ENCODE measurements at regions not wholly inside any gene's neighbourhood (a gene's known extent, or its start where the extent isn't known, plus 50 kb on each side); places are given as distances from the start of the nearest gene placed in this dataset.

GRCh38 chr9:118023644-118024043 is 319.4 kb downstream of the TLR4 start:
- H3K4me1 ChIP-seq (ENCODE audit: insufficient read depth, low read length), result no peaks in the 10 kb centered on the region
- no peaks in the 10 kb centered on the region for H3K9me3 ChIP-seq (ENCODE audit: insufficient read depth, low read depth, low read length)
- no peaks in the 10 kb centered on the region for H3K27me3 ChIP-seq (ENCODE audit: insufficient read depth, low read length)
- no peak overlapping the region for H2AFZ ChIP-seq (ENCODE audit: low read depth, low read length)
- H3K36me3 ChIP-seq (ENCODE audit: insufficient read depth, low read length), result no peaks in the 10 kb centered on the region
- H3K4me2 ChIP-seq (ENCODE audit: low read length), result no peak overlapping the region
- no peak overlapping the region for H3K27ac Mint-ChIP-seq (ENCODE audit: unreplicated experiment)
- H3K9ac ChIP-seq (ENCODE audit: low read length), result no peak overlapping the region
- FAIRE-seq (no peak), DNase-seq (ENCODE audit: low read depth) (no peak)
- H3K4me3 ChIP-seq (ENCODE audit: insufficient read depth, low read depth, low read length), result no peak overlapping the region
- H3K4me3 Mint-ChIP-seq (ENCODE audit: unreplicated experiment), result no peak overlapping the region
- H4K20me1 ChIP-seq (ENCODE audit: insufficient read depth, low read length), result no peaks in the 10 kb centered on the region
- H3K27ac ChIP-seq (ENCODE audit: low read depth, low read length), result no peak overlapping the region
- no peaks in the 10 kb centered on the region for H3K36me3 Mint-ChIP-seq (ENCODE audit: low read depth, unreplicated experiment)
- H3K4me1 Mint-ChIP-seq (ENCODE audit: low read depth, unreplicated experiment), result no peaks in the 10 kb centered on the region
- no peaks in the 10 kb centered on the region for H3K79me2 ChIP-seq (ENCODE audit: insufficient read depth, low read length)
- H3K9me3 Mint-ChIP-seq (ENCODE audit: unreplicated experiment), result peaks cover 2% of the 10 kb centered on the region
- H3K27me3 Mint-ChIP-seq (ENCODE audit: low read depth, unreplicated experiment), result no peaks in the 10 kb centered on the region
- no peak for TF ChIP-seq EZH2 (IDR thresholded peaks at IDR 0.05; ENCODE audit: insufficient read depth, low read length)
- TF ChIP-seq CTCF (IDR thresholded peaks at IDR 0.05; ENCODE audit: insufficient read depth, low read depth, low read length), result no peak

- Histone ChIP-seq H3K4me2 (ENCODE audit: low read length) (no peak overlapping the region), H3K4me1 (ENCODE audit: insufficient read depth, low read length) (no peaks in the 10 kb centered on the region), H3K9ac (ENCODE audit: low read length) (no peak overlapping the region), H3K27me3 (ENCODE audit: insufficient read depth, low read length) (no peaks in the 10 kb centered on the region), H3K79me2 (ENCODE audit: insufficient read depth, low read length) (no peaks in the 10 kb centered on the region), H3K9me3 (ENCODE audit: insufficient read depth, low read depth, low read length) (no peaks in the 10 kb centered on the region), H3K36me3 (ENCODE audit: insufficient read depth, low read length) (no peaks in the 10 kb centered on the region), H2AFZ (ENCODE audit: low read depth, low read length) (no peak overlapping the region), H3K4me3 (ENCODE audit: insufficient read depth, low read depth, low read length) (no peak overlapping the region), H3K27ac (ENCODE audit: low read depth, low read length) (no peak overlapping the region), H4K20me1 (ENCODE audit: insufficient read depth, low read length) (no peaks in the 10 kb centered on the region)
- DNase-seq (ENCODE audit: low read depth) (no peak), FAIRE-seq (no peak)
- Mint-ChIP-seq H3K27ac (ENCODE audit: unreplicated experiment) (no peak overlapping the region), H3K4me3 (ENCODE audit: unreplicated experiment) (no peak overlapping the region), H3K27me3 (ENCODE audit: low read depth, unreplicated experiment) (peaks cover 2% of the 10 kb centered on the region), H3K36me3 (ENCODE audit: low read depth, unreplicated experiment) (no peaks in the 10 kb centered on the region), H3K4me1 (ENCODE audit: low read depth, unreplicated experiment) (no peaks in the 10 kb centered on the region), H3K9me3 (ENCODE audit: unreplicated experiment) (peaks cover 2% of the 10 kb centered on the region)
- TF ChIP-seq EZH2 (IDR thresholded peaks at IDR 0.05; ENCODE audit: insufficient read depth, low read length), result no peak
Observed at GRCh38 chr9:118028225-118028624, 324.0 kb downstream of the TLR4 start.

GRCh38 chr9:118029425-118029824 is 325.2 kb downstream of the TLR4 start:
- Histone ChIP-seq H3K4me3 (ENCODE audit: insufficient read depth, low read depth, low read length) (no peak overlapping the region), H3K9ac (ENCODE audit: low read length) (no peak overlapping the region), H3K4me1 (ENCODE audit: insufficient read depth, low read length) (no peaks in the 10 kb centered on the region), H2AFZ (ENCODE audit: low read depth, low read length) (no peak overlapping the region), H3K36me3 (ENCODE audit: insufficient read depth, low read length) (no peaks in the 10 kb centered on the region), H3K4me2 (ENCODE audit: low read length) (no peak overlapping the region), H3K9me3 (ENCODE audit: insufficient read depth, low read depth, low read length) (no peaks in the 10 kb centered on the region), H3K27me3 (ENCODE audit: insufficient read depth, low read length) (no peaks in the 10 kb centered on the region), H3K79me2 (ENCODE audit: insufficient read depth, low read length) (no peaks in the 10 kb centered on the region), H3K27ac (ENCODE audit: low read depth, low read length) (no peak overlapping the region), H4K20me1 (ENCODE audit: insufficient read depth, low read length) (no peaks in the 10 kb centered on the region)
- no peak for FAIRE-seq
- Mint-ChIP-seq H3K27ac (ENCODE audit: unreplicated experiment) (no peak overlapping the region), H3K36me3 (ENCODE audit: low read depth, unreplicated experiment) (no peaks in the 10 kb centered on the region), H3K27me3 (ENCODE audit: low read depth, unreplicated experiment) (peaks cover 2% of the 10 kb centered on the region), H3K4me3 (ENCODE audit: unreplicated experiment) (no peak overlapping the region), H3K9me3 (ENCODE audit: unreplicated experiment) (no peaks in the 10 kb centered on the region), H3K4me1 (ENCODE audit: low read depth, unreplicated experiment) (no peaks in the 10 kb centered on the region)
- DNase-seq (ENCODE audit: low read depth), result no peak
- TF ChIP-seq EZH2 (IDR thresholded peaks at IDR 0.05; ENCODE audit: insufficient read depth, low read length), result no peak
- TF ChIP-seq CTCF (IDR thresholded peaks at IDR 0.05; ENCODE audit: insufficient read depth, low read depth, low read length), result no peak

Data from astrocyte (in vitro differentiated cells and primary cell).